GM21515 (cell line): ENCODE measurements at regions not wholly inside any gene's neighbourhood (a gene's known extent, or its start where the extent isn't known, plus 50 kb on each side); places are given as distances from the start of the nearest gene placed in this dataset.
"Not testable (repeated sequence)": the region's sequence is repeated elsewhere in the genome, so short reads cannot be mapped to it uniquely, and the experiment has no call there.

Experiments used
- ATAC-seq: cut with Tn5 transposase; IDR thresholded peaks from one replicate; pipeline ENCODE4 v1.9.1; 2021; ENCODE audit not compliant: unreplicated experiment

GRCh38 chr5:27220752-27221151 is 182.4 kb upstream of the CDH9 start:
- ATAC-seq = no peak

- no peak for ATAC-seq
These were observed 179.6 kb upstream of the CDH9 start for GRCh38 chr5:27217977-27218376.

- ATAC-seq = no peak
These were observed 179.0 kb upstream of the CDH9 start for GRCh38 chr5:27217155-27217956.

- ATAC-seq = no peak
These were observed 178.1 kb upstream of the CDH9 start for GRCh38 chr5:27216367-27216950.

- ATAC-seq = no peak
These were observed 169.7 kb upstream of the CDH9 start for GRCh38 chr5:27208051-27208450.

- ATAC-seq = no peak
These were observed 153.6 kb upstream of the CDH9 start for GRCh38 chr5:27191786-27192510.

- ATAC-seq = no peak
These were observed 134.3 kb upstream of the CDH9 start for GRCh38 chr5:27172693-27173092.

GRCh38 chr5:27171761-27172261 is 133.4 kb upstream of the CDH9 start:
- ATAC-seq = no peak

GRCh38 chr5:27158775-27159174 is 120.4 kb upstream of the CDH9 start:
- no peak for ATAC-seq

- no peak for ATAC-seq
These were observed 119.8 kb upstream of the CDH9 start for GRCh38 chr5:27158171-27158570.

- ATAC-seq = no peak
These were observed 106.1 kb upstream of the CDH9 start for GRCh38 chr5:27144456-27144855.

- no peak for ATAC-seq
These were observed 102.4 kb upstream of the CDH9 start for GRCh38 chr5:27140831-27141230.

- no peak for ATAC-seq
These were observed 92.2 kb upstream of the CDH9 start for GRCh38 chr5:27130587-27130986.

GRCh38 chr5:27129926-27130325 is 91.5 kb upstream of the CDH9 start:
- ATAC-seq = no peak

- ATAC-seq = no peak
These were observed 87.5 kb upstream of the CDH9 start for GRCh38 chr5:27125856-27126255.

GRCh38 chr5:27124590-27124989 is 86.2 kb upstream of the CDH9 start:
- ATAC-seq = no peak

GRCh38 chr5:27119736-27120321 is 81.4 kb upstream of the CDH9 start:
- ATAC-seq = not testable (repeated sequence)

GRCh38 chr5:27103486-27103885 is 65.1 kb upstream of the CDH9 start:
- no peak for ATAC-seq

GRCh38 chr5:27095761-27096160 is 57.4 kb upstream of the CDH9 start:
- ATAC-seq = not testable (repeated sequence)

GRCh38 chr5:27093279-27093678 is 54.9 kb upstream of the CDH9 start:
- no peak for ATAC-seq

- no peak for ATAC-seq
These were observed 53.5 kb upstream of the CDH9 start for GRCh38 chr5:27091858-27092257.
